NCI-H82 treated with DMSO at 0.1 percent for 48 hours (cell line): ENCODE measurements at regions not wholly inside any gene's neighbourhood (a gene's known extent, or its start where the extent isn't known, plus 50 kb on each side); places are given as distances from the start of the nearest gene placed in this dataset.
A peak's percentile ranks its signal among the peaks of the same experiment; 100 is the strongest.

Experiments used
- DNase-seq: peaks from one replicate; lab custom pipeline; 2025; ENCODE audit not compliant: unreplicated experiment; lab: John Stamatoyannopoulos, UW

- DNase-seq = no peak
Measured at GRCh38 chr6:95777338-95777737, 200.0 kb downstream of the MANEA start.

- no peak for DNase-seq
Measured at GRCh38 chr6:95780037-95780436, 202.7 kb downstream of the MANEA start.

GRCh38 chr6:95784019-95784418 is 206.7 kb downstream of the MANEA start:
- DNase-seq = peak; percentile 3

- DNase-seq = no peak
Measured at GRCh38 chr6:95784869-95785268, 207.5 kb downstream of the MANEA start.

GRCh38 chr6:95785785-95786184 is 208.4 kb downstream of the MANEA start:
- peak; percentile 70 for DNase-seq

- peak; percentile 13 for DNase-seq
Measured at GRCh38 chr6:95786802-95787201, 209.5 kb downstream of the MANEA start.

GRCh38 chr6:95790787-95791186 is 213.5 kb downstream of the MANEA start:
- DNase-seq = no peak

GRCh38 chr6:95794749-95795148 is 217.4 kb downstream of the MANEA start:
- no peak for DNase-seq

GRCh38 chr6:95795927-95796326 is 218.6 kb downstream of the MANEA start:
- DNase-seq = no peak

GRCh38 chr6:95797054-95797453 is 218.7 kb upstream of the FUT9 start:
- DNase-seq = no peak

- peak; percentile 1 for DNase-seq
Measured at GRCh38 chr6:95802978-95803377, 212.8 kb upstream of the FUT9 start.

GRCh38 chr6:95803889-95804288 is 211.9 kb upstream of the FUT9 start:
- DNase-seq = no peak

- DNase-seq = no peak
Measured at GRCh38 chr6:95804847-95805541, 210.8 kb upstream of the FUT9 start.

- no peak for DNase-seq
Measured at GRCh38 chr6:95805699-95806098, 210.1 kb upstream of the FUT9 start.

GRCh38 chr6:95815389-95816056 is 200.3 kb upstream of the FUT9 start:
- no peak for DNase-seq

- DNase-seq = no peak
Measured at GRCh38 chr6:95819461-95819860, 196.3 kb upstream of the FUT9 start.

- no peak for DNase-seq
Measured at GRCh38 chr6:95819939-95820338, 195.8 kb upstream of the FUT9 start.

GRCh38 chr6:95830859-95831557 is 184.8 kb upstream of the FUT9 start:
- DNase-seq = no peak

- no peak for DNase-seq
Measured at GRCh38 chr6:95837890-95838289, 177.9 kb upstream of the FUT9 start.

- DNase-seq = no peak
Measured at GRCh38 chr6:95841560-95841959, 174.2 kb upstream of the FUT9 start.

GRCh38 chr6:95846652-95847051 is 169.1 kb upstream of the FUT9 start:
- no peak for DNase-seq

GRCh38 chr6:95847061-95847460 is 168.7 kb upstream of the FUT9 start:
- DNase-seq = no peak
